GM19455 (cell line): ENCODE measurements at regions not wholly inside any gene's neighbourhood (a gene's known extent, or its start where the extent isn't known, plus 50 kb on each side); places are given as distances from the start of the nearest gene placed in this dataset.

Source experiments
- ATAC-seq: cut with Tn5 transposase; IDR thresholded peaks from one replicate; pipeline ENCODE4 v1.9.1; 2021; ENCODE audit not compliant: unreplicated experiment

- ATAC-seq: no peak
Measured at GRCh38 chr18:77895250-77895649, 645.6 kb downstream of the GALR1 start.

GRCh38 chr18:77896586-77897252 is 647.1 kb downstream of the GALR1 start:
- ATAC-seq: no peak

- no peak for ATAC-seq
Measured at GRCh38 chr18:77897606-77898005, 648.0 kb downstream of the GALR1 start.

- peak; percentile 98 for ATAC-seq
Measured at GRCh38 chr18:77899972-77900754, 650.5 kb downstream of the GALR1 start.

- ATAC-seq: no peak
Measured at GRCh38 chr18:77905011-77905410, 655.4 kb downstream of the GALR1 start.

GRCh38 chr18:77905449-77906055 is 655.9 kb downstream of the GALR1 start:
- no peak for ATAC-seq

GRCh38 chr18:77906103-77906892 is 656.6 kb downstream of the GALR1 start:
- no peak for ATAC-seq

- no peak for ATAC-seq
Measured at GRCh38 chr18:77910347-77910746, 660.7 kb downstream of the GALR1 start.

GRCh38 chr18:77911971-77912605 is 662.4 kb downstream of the GALR1 start:
- no peak for ATAC-seq

- ATAC-seq: no peak
Measured at GRCh38 chr18:77918730-77919129, 669.1 kb downstream of the GALR1 start.

GRCh38 chr18:77919923-77920322 is 670.3 kb downstream of the GALR1 start:
- no peak for ATAC-seq

GRCh38 chr18:77935342-77935741 is 685.7 kb downstream of the GALR1 start:
- ATAC-seq: no peak

- no peak for ATAC-seq
Measured at GRCh38 chr18:77940566-77940965, 690.9 kb downstream of the GALR1 start.

GRCh38 chr18:77944533-77944932 is 694.9 kb downstream of the GALR1 start:
- ATAC-seq: no peak

GRCh38 chr18:77948567-77948966 is 698.9 kb downstream of the GALR1 start:
- ATAC-seq: no peak

- no peak for ATAC-seq
Measured at GRCh38 chr18:77949355-77949973, 699.8 kb downstream of the GALR1 start.

GRCh38 chr18:77959248-77959647 is 709.6 kb downstream of the GALR1 start:
- ATAC-seq: no peak

GRCh38 chr18:77960791-77961410 is 711.3 kb downstream of the GALR1 start:
- no peak for ATAC-seq

- no peak for ATAC-seq
Measured at GRCh38 chr18:77967071-77967470, 717.4 kb downstream of the GALR1 start.

- ATAC-seq: no peak
Measured at GRCh38 chr18:77967791-77968190, 718.1 kb downstream of the GALR1 start.
